Mesenchymal stem cell (in vitro differentiated cells and primary cell): ENCODE measurements at regions not wholly inside any gene's neighbourhood (a gene's known extent, or its start where the extent isn't known, plus 50 kb on each side); places are given as distances from the start of the nearest gene placed in this dataset.

ENCODE experiments used
- DNase-seq: peaks from one replicate; pipeline ENCODE4 v3.0.0-alpha.2; 2013
- H2AFZ ChIP-seq: one replicate; pipeline ENCODE4 v1.6.1; 2013; ENCODE audit warnings: low read depth, mild to moderate bottlenecking, control low read depth, inconsistent platforms, low read length, moderate library complexity
- H2AK5ac ChIP-seq: 2 replicates; pipeline ENCODE4 v1.6.1; 2013; ENCODE audit warnings: low read length, moderate library complexity, mild to moderate bottlenecking, inconsistent platforms; ENCODE audit not compliant: severe bottlenecking
- H2BK120ac ChIP-seq: one replicate; pipeline ENCODE4 v1.6.1; 2013; ENCODE audit warnings: low read depth, mild to moderate bottlenecking, inconsistent platforms, low read length, moderate library complexity
- H2BK12ac ChIP-seq, 2 experiments: one replicate each; pipeline ENCODE4 v1.6.1; 2013; ENCODE audit warnings: inconsistent platforms in 2 of 2, low read length in 2 of 2, mild to moderate bottlenecking in 2 of 2, moderate library complexity in 2 of 2, control low read depth in 1 of 2
- H2BK15ac ChIP-seq: one replicate; pipeline ENCODE4 v1.6.1; 2013; ENCODE audit warnings: mild to moderate bottlenecking, low read depth, inconsistent platforms; ENCODE audit not compliant: poor library complexity, severe bottlenecking
- H2BK5ac ChIP-seq: 2 replicates; pipeline ENCODE4 v1.6.1; 2013; ENCODE audit warnings: low read depth, mild to moderate bottlenecking, low read length, control low read depth, inconsistent platforms; ENCODE audit not compliant: poor library complexity, severe bottlenecking
- H3K14ac ChIP-seq, 2 experiments: one replicate each; pipeline ENCODE4 v1.6.1; 2013; ENCODE audit warnings: inconsistent platforms in 2 of 2, low read length in 2 of 2, control low read depth in 1 of 2, mild to moderate bottlenecking in 1 of 2, moderate library complexity in 1 of 2
- H3K18ac ChIP-seq, 2 experiments: one replicate each; pipeline ENCODE4 v1.6.1; 2013; ENCODE audit warnings: inconsistent platforms in 2 of 2, low read length in 2 of 2, control low read depth in 1 of 2, low read depth in 1 of 2, mild to moderate bottlenecking in 1 of 2
- H3K23ac ChIP-seq, 2 experiments: one replicate each; pipeline ENCODE4 v1.6.1; 2013; ENCODE audit warnings: inconsistent platforms in 2 of 2, low read length in 2 of 2, mild to moderate bottlenecking in 2 of 2, moderate library complexity in 2 of 2, control low read depth in 1 of 2
- H3K27ac ChIP-seq: 2 replicates; pipeline ENCODE4 v1.5.1; 2013; ENCODE audit warnings: mild to moderate bottlenecking, moderate library complexity, low read length, control low read depth, inconsistent platforms; ENCODE audit not compliant: poor library complexity, severe bottlenecking
- H3K27me3 ChIP-seq, 2 experiments: 2 replicates each; pipeline versions ENCODE4 v1.6.1 to v1.7.0; 2013; ENCODE audit warnings: low read length in 2 of 2, mild to moderate bottlenecking in 2 of 2, moderate library complexity in 2 of 2, control low read depth in 1 of 2, inconsistent platforms in 1 of 2; ENCODE audit not compliant: control insufficient read depth in 1 of 2, insufficient read depth in 1 of 2
- H3K36me3 ChIP-seq, 2 experiments: 2 replicates each; pipeline versions ENCODE4 v1.6.1 to v1.7.0; 2013; ENCODE audit warnings: low read length in 2 of 2, control low read depth in 1 of 2, inconsistent platforms in 1 of 2, low read depth in 1 of 2, mild to moderate bottlenecking in 1 of 2; ENCODE audit not compliant: insufficient read depth in 2 of 2, control insufficient read depth in 1 of 2
- H3K4ac ChIP-seq, 2 experiments: one replicate each; pipeline ENCODE4 v1.6.1; 2013; ENCODE audit warnings: inconsistent platforms in 2 of 2, low read length in 2 of 2, mild to moderate bottlenecking in 2 of 2, moderate library complexity in 2 of 2, control low read depth in 1 of 2, low read depth in 1 of 2
- H3K4me1 ChIP-seq: 2 replicates; pipeline ENCODE4 v1.6.1; 2013; ENCODE audit warnings: low read depth, low read length, control low read depth; ENCODE audit not compliant: control insufficient read depth, insufficient read depth
- H3K4me2 ChIP-seq: 2 replicates; pipeline ENCODE4 v1.6.1; 2013; ENCODE audit warnings: low read length, mild to moderate bottlenecking, inconsistent platforms; ENCODE audit not compliant: poor library complexity, severe bottlenecking
- H3K4me3 ChIP-seq, 2 experiments: 2 replicates each; pipeline versions ENCODE4 v1.5.1 to v1.7.0; 2013; ENCODE audit warnings: low read length in 2 of 2, mild to moderate bottlenecking in 2 of 2, control low read depth in 1 of 2, low read depth in 1 of 2; ENCODE audit not compliant: insufficient read depth in 1 of 2
- H3K79me1 ChIP-seq: replicated peaks from 2 replicates; pipeline ENCODE4 v1.6.1; 2013; ENCODE audit warnings: mild to moderate bottlenecking, control low read depth, low read length, inconsistent platforms; ENCODE audit not compliant: poor library complexity, severe bottlenecking
- H3K9ac ChIP-seq: 2 replicates; pipeline ENCODE4 v1.7.0; 2013; ENCODE audit warnings: mild to moderate bottlenecking, low read length, moderate library complexity
- H3K9me3 ChIP-seq: 2 replicates; pipeline ENCODE4 v1.7.0; 2013; ENCODE audit warnings: mild to moderate bottlenecking, low read length; ENCODE audit not compliant: control insufficient read depth
- H4K8ac ChIP-seq: one replicate; pipeline ENCODE4 v1.6.1; 2013; ENCODE audit warnings: inconsistent platforms, mild to moderate bottlenecking, low read length, moderate library complexity
- H4K91ac ChIP-seq: one replicate; pipeline ENCODE4 v1.6.1; 2013; ENCODE audit warnings: mild to moderate bottlenecking, low read length, inconsistent platforms
- WGBS: methylation state at CpG from one replicate; pipeline ENCODE4 v1.1.7; 2013; ENCODE audit warnings: mixed read lengths; 5-methylcytosine and 5-hydroxymethylcytosine counted together

GRCh38 chr5:87751824-87752223, 339.1 kb upstream of the CCNH start:
- Histone ChIP-seq H2BK5ac (no peak overlapping the region), H2BK120ac (no peak overlapping the region), H3K14ac (no peak overlapping the region), H2AK5ac (no peak overlapping the region), H3K9ac (peak overlapping the region; percentile 47), H3K79me1 (no peaks in the 10 kb centered on the region), H2BK12ac (no peak overlapping the region), H2AFZ (no peak overlapping the region), H4K91ac (no peak overlapping the region), H4K8ac (no peak overlapping the region), H3K4me3 (peak overlapping the region in 1 of 2 experiments; percentile 53), H3K4me2 (no peak overlapping the region), H2BK15ac (no peak overlapping the region), H3K27me3 (no peaks in the 10 kb centered on the region), H3K18ac (no peak overlapping the region), H3K36me3 (no peaks in the 10 kb centered on the region), H3K4me1 (no peaks in the 10 kb centered on the region), H3K9me3 (no peaks in the 10 kb centered on the region), H3K23ac (no peak overlapping the region), H3K27ac (no peak overlapping the region), H3K4ac (no peak overlapping the region)
- WGBS: 84% methylated on average over 4 of the region's 4 CpGs
- no peak for DNase-seq

- Histone ChIP-seq H3K4me2 (no peak overlapping the region), H2BK12ac (no peak overlapping the region), H3K9ac (no peak overlapping the region), H3K23ac (no peak overlapping the region), H2AFZ (no peak overlapping the region), H3K36me3 (no peaks in the 10 kb centered on the region), H3K27me3 (no peaks in the 10 kb centered on the region), H4K8ac (no peak overlapping the region), H3K79me1 (no peaks in the 10 kb centered on the region), H4K91ac (no peak overlapping the region), H2BK120ac (no peak overlapping the region), H3K18ac (no peak overlapping the region), H3K4me1 (no peaks in the 10 kb centered on the region), H2BK15ac (no peak overlapping the region), H3K14ac (no peak overlapping the region), H3K4me3 (no peak overlapping the region), H2BK5ac (no peak overlapping the region), H3K27ac (no peak overlapping the region), H2AK5ac (no peak overlapping the region), H3K9me3 (no peaks in the 10 kb centered on the region), H3K4ac (no peak overlapping the region)
- no peak for DNase-seq
- WGBS: 83% methylated on average over 1 of the region's 2 CpGs
These were observed 334.2 kb upstream of the CCNH start for GRCh38 chr5:87746891-87747377.

GRCh38 chr5:87746341-87746740, 333.6 kb upstream of the CCNH start:
- Histone ChIP-seq H4K8ac (no peak overlapping the region), H3K4me2 (no peak overlapping the region), H3K4me3 (no peak overlapping the region), H2BK15ac (no peak overlapping the region), H4K91ac (no peak overlapping the region), H2BK12ac (no peak overlapping the region), H3K27me3 (no peaks in the 10 kb centered on the region), H2AK5ac (no peak overlapping the region), H2BK5ac (no peak overlapping the region), H3K23ac (no peak overlapping the region), H2BK120ac (no peak overlapping the region), H3K4ac (no peak overlapping the region), H3K9me3 (no peaks in the 10 kb centered on the region), H3K14ac (no peak overlapping the region), H3K9ac (no peak overlapping the region), H3K4me1 (no peaks in the 10 kb centered on the region), H3K36me3 (no peaks in the 10 kb centered on the region), H3K27ac (no peak overlapping the region), H2AFZ (no peak overlapping the region), H3K18ac (no peak overlapping the region), H3K79me1 (no peaks in the 10 kb centered on the region)
- no peak for DNase-seq

- DNase-seq: no peak
- H3K14ac ChIP-seq: no peak overlapping the region
These were observed 329.2 kb upstream of the CCNH start for GRCh38 chr5:87741881-87742280.

More at GRCh38 chr5:87741881-87742280, 329.2 kb upstream of the CCNH start:
- Histone ChIP-seq H2AFZ (no peak overlapping the region), H3K9me3 (no peaks in the 10 kb centered on the region), H3K4me3 (no peak overlapping the region), H3K4me2 (no peak overlapping the region), H2BK5ac (no peak overlapping the region), H3K4ac (no peak overlapping the region), H3K23ac (no peak overlapping the region), H3K27me3 (no peaks in the 10 kb centered on the region), H3K9ac (no peak overlapping the region), H2AK5ac (no peak overlapping the region), H3K27ac (no peak overlapping the region), H3K4me1 (no peaks in the 10 kb centered on the region), H3K36me3 (no peaks in the 10 kb centered on the region), H3K79me1 (no peaks in the 10 kb centered on the region), H4K91ac (no peak overlapping the region), H2BK12ac (no peak overlapping the region), H2BK15ac (no peak overlapping the region), H2BK120ac (no peak overlapping the region), H4K8ac (no peak overlapping the region), H3K18ac (no peak overlapping the region)
- 33% methylated on average over 1 of the region's 2 CpGs for WGBS
